ENCODE measurements at regions not wholly inside any gene's neighbourhood (a gene's known extent, or its start where the extent isn't known, plus 50 kb on each side); places are given as distances from the start of the nearest gene placed in this dataset.

GRCh38 chr3:21024563-21024962, 726.4 kb downstream of the ZNF385D start:
- TF ChIP-seq POLR2A (IDR thresholded peaks at IDR 0.05) (no peak), CTCF (IDR thresholded peaks at IDR 0.05) (no peak)
- no peak for DNase-seq
- 55 to 70% methylated on average over 2 of the region's 2 CpGs for WGBS, 2 donors
- Histone ChIP-seq H3K27ac (no peak overlapping the region), H3K4me1 (no peaks in the 10 kb centered on the region), H3K27me3 (no peaks in the 10 kb centered on the region), H3K4me3 (no peak overlapping the region), H3K36me3 (ENCODE audit: low read depth, missing control alignments) (no peaks in the 10 kb centered on the region), H3K9me3 (no peaks in the 10 kb centered on the region)
- intact Hi-C loops (cut with DNase I; ENCODE audit: low total_unique reads): no loop called here

- Histone ChIP-seq H3K27me3 (no peaks in the 10 kb centered on the region), H3K27ac (no peak overlapping the region), H3K9me3 (no peaks in the 10 kb centered on the region), H3K4me1 (no peaks in the 10 kb centered on the region), H3K36me3 (ENCODE audit: low read depth, missing control alignments) (no peaks in the 10 kb centered on the region), H3K4me3 (no peak overlapping the region)
- intact Hi-C loops (cut with DNase I; ENCODE audit: low total_unique reads): no loop called here
- DNase-seq: no peak
- 78 to 84% methylated on average over 5 of the region's 5 CpGs for WGBS, 2 donors
- TF ChIP-seq POLR2A (IDR thresholded peaks at IDR 0.05) (no peak), CTCF (IDR thresholded peaks at IDR 0.05) (no peak)
Observed at GRCh38 chr3:21020681-21021080, 730.3 kb downstream of the ZNF385D start.

GRCh38 chr3:21020043-21020442, 731.0 kb downstream of the ZNF385D start:
- Histone ChIP-seq H3K27me3 (no peaks in the 10 kb centered on the region), H3K36me3 (ENCODE audit: low read depth, missing control alignments) (no peaks in the 10 kb centered on the region), H3K4me1 (no peaks in the 10 kb centered on the region), H3K9me3 (no peaks in the 10 kb centered on the region), H3K27ac (no peak overlapping the region), H3K4me3 (no peak overlapping the region)
- TF ChIP-seq POLR2A (IDR thresholded peaks at IDR 0.05): no peak
- TF ChIP-seq CTCF (IDR thresholded peaks at IDR 0.05): no peak
- no peak for DNase-seq
- intact Hi-C loops (cut with DNase I; ENCODE audit: low total_unique reads): no loop called here
- WGBS, 2 donors: 65 to 72% methylated on average over 2 of the region's 2 CpGs

GRCh38 chr3:21017115-21017852, 733.7 kb downstream of the ZNF385D start:
- WGBS, 2 donors: 55 to 72% methylated on average over 5 to 10 of the region's 10 CpGs

More at GRCh38 chr3:21017115-21017852, 733.7 kb downstream of the ZNF385D start:
- no peaks in the 10 kb centered on the region for H3K27me3 ChIP-seq
- H3K4me1 ChIP-seq: no peaks in the 10 kb centered on the region
- H3K36me3 ChIP-seq (ENCODE audit: low read depth, missing control alignments): no peaks in the 10 kb centered on the region
- peak; percentile 46 for DNase-seq
- H3K4me3 ChIP-seq: no peak overlapping the region
- no peak overlapping the region for H3K27ac ChIP-seq
- intact Hi-C loops (cut with DNase I; ENCODE audit: low total_unique reads): no loop called here
- no peaks in the 10 kb centered on the region for H3K9me3 ChIP-seq
- no peak for TF ChIP-seq POLR2A (IDR thresholded peaks at IDR 0.05)
- TF ChIP-seq CTCF (IDR thresholded peaks at IDR 0.05): peak in 2 of 3 experiments; percentile 13 to 37

All from testis (tissue), 2 donors.